T-helper 1 cell treated with Interleukin-12 subunit alpha and Interleukin-12 subunit beta and Interleukin-4 antibody, amounts not matched to agents 30 μg/mL and 1 μg/mL, for 36 hours (primary cell): ENCODE measurements at regions not wholly inside any gene's neighbourhood (a gene's known extent, or its start where the extent isn't known, plus 50 kb on each side); places are given as distances from the start of the nearest gene placed in this dataset.
"Not testable (repeated sequence)": the region's sequence is repeated elsewhere in the genome, so short reads cannot be mapped to it uniquely, and the experiment has no call there.

ENCODE experiments used
- H3K27ac Mint-ChIP-seq: one replicate; pipeline ENCODE4 v1.8.0; 2021; ENCODE audit warnings: mild to moderate bottlenecking, mixed read lengths
- H3K27me3 Mint-ChIP-seq: one replicate; pipeline ENCODE4 v1.8.0; 2021; ENCODE audit warnings: low read depth, mixed read lengths
- H3K36me3 Mint-ChIP-seq: one replicate; pipeline ENCODE4 v1.8.0; 2021; ENCODE audit warnings: low read depth, mixed read lengths
- H3K4me1 Mint-ChIP-seq: one replicate; pipeline ENCODE4 v1.8.0; 2021; ENCODE audit warnings: low read depth, mixed read lengths
- H3K4me3 Mint-ChIP-seq: one replicate; pipeline ENCODE4 v1.8.0; 2021; ENCODE audit warnings: mild to moderate bottlenecking, moderate library complexity, mixed read lengths
- H3K9me3 Mint-ChIP-seq: one replicate; pipeline ENCODE4 v1.8.0; 2021; ENCODE audit warnings: mixed read lengths

GRCh38 chr3:17820275-17820674 lies 77.8 kb upstream of the TBC1D5 start:
- Mint-ChIP-seq H3K27ac (no peak overlapping the region), H3K4me1 (no peaks in the 10 kb centered on the region), H3K36me3 (peaks cover 3% of the 10 kb centered on the region), H3K4me3 (no peak overlapping the region), H3K27me3 (peaks cover 9% of the 10 kb centered on the region), H3K9me3 (no peaks in the 10 kb centered on the region)

- H3K9me3 Mint-ChIP-seq, H3K4me3 Mint-ChIP-seq, H3K27me3 Mint-ChIP-seq: not testable (repeated sequence)
These were observed 75.5 kb upstream of the TBC1D5 start for GRCh38 chr3:17817973-17818372.

GRCh38 chr3:17817545-17817944 lies 75.1 kb upstream of the TBC1D5 start:
- Mint-ChIP-seq H3K4me1 (no peaks in the 10 kb centered on the region), H3K4me3 (no peak overlapping the region), H3K27me3 (peaks cover 4% of the 10 kb centered on the region), H3K36me3 (peaks cover 5% of the 10 kb centered on the region), H3K9me3 (peaks cover 5% of the 10 kb centered on the region), H3K27ac (no peak overlapping the region)

More at GRCh38 chr3:17817973-17818372, 75.5 kb upstream of the TBC1D5 start:
- H3K36me3 Mint-ChIP-seq, H3K27ac Mint-ChIP-seq, H3K4me1 Mint-ChIP-seq: not testable (repeated sequence)

- H3K9me3 Mint-ChIP-seq, H3K4me3 Mint-ChIP-seq, H3K27ac Mint-ChIP-seq, H3K36me3 Mint-ChIP-seq, H3K4me1 Mint-ChIP-seq, H3K27me3 Mint-ChIP-seq: not testable (repeated sequence)
These were observed 74.4 kb upstream of the TBC1D5 start for GRCh38 chr3:17816839-17817238.

- H3K4me1 Mint-ChIP-seq, H3K9me3 Mint-ChIP-seq, H3K36me3 Mint-ChIP-seq, H3K4me3 Mint-ChIP-seq, H3K27ac Mint-ChIP-seq: not testable (repeated sequence)
- H3K27me3 Mint-ChIP-seq: peaks cover 10% of the 10 kb centered on the region
These were observed 69.9 kb upstream of the TBC1D5 start for GRCh38 chr3:17812328-17812727.

- H3K36me3 Mint-ChIP-seq: peaks cover 4% of the 10 kb centered on the region
- no peak overlapping the region for H3K4me3 Mint-ChIP-seq
- H3K27me3 Mint-ChIP-seq: peaks cover 10% of the 10 kb centered on the region
- peaks cover 3% of the 10 kb centered on the region for H3K4me1 Mint-ChIP-seq
- H3K9me3 Mint-ChIP-seq: peaks cover 5% of the 10 kb centered on the region
- no peak overlapping the region for H3K27ac Mint-ChIP-seq
These were observed 69.2 kb upstream of the TBC1D5 start for GRCh38 chr3:17811646-17812045.

- no peak overlapping the region for H3K4me3 Mint-ChIP-seq
- H3K27ac Mint-ChIP-seq: no peak overlapping the region
- peaks cover 2% of the 10 kb centered on the region for H3K36me3 Mint-ChIP-seq
- peaks cover 7% of the 10 kb centered on the region for H3K4me1 Mint-ChIP-seq
- H3K27me3 Mint-ChIP-seq: peaks cover 10% of the 10 kb centered on the region
- peaks cover 5% of the 10 kb centered on the region for H3K9me3 Mint-ChIP-seq
These were observed 68.3 kb upstream of the TBC1D5 start for GRCh38 chr3:17810759-17811158.

GRCh38 chr3:17808994-17809393 lies 66.6 kb upstream of the TBC1D5 start:
- no peaks in the 10 kb centered on the region for H3K9me3 Mint-ChIP-seq
- no peak overlapping the region for H3K27ac Mint-ChIP-seq

GRCh38 chr3:17806876-17807275 lies 64.4 kb upstream of the TBC1D5 start:
- Mint-ChIP-seq H3K9me3 (no peaks in the 10 kb centered on the region), H3K27me3 (peaks cover 10% of the 10 kb centered on the region), H3K4me1 (peaks cover 7% of the 10 kb centered on the region), H3K27ac (no peak overlapping the region), H3K4me3 (no peak overlapping the region), H3K36me3 (no peaks in the 10 kb centered on the region)

More at GRCh38 chr3:17808994-17809393, 66.6 kb upstream of the TBC1D5 start:
- peaks cover 10% of the 10 kb centered on the region for H3K27me3 Mint-ChIP-seq
- H3K4me1 Mint-ChIP-seq: peaks cover 7% of the 10 kb centered on the region
- H3K36me3 Mint-ChIP-seq: peaks cover 2% of the 10 kb centered on the region
- no peak overlapping the region for H3K4me3 Mint-ChIP-seq

- H3K27me3 Mint-ChIP-seq: peaks cover 10% of the 10 kb centered on the region
- H3K4me1 Mint-ChIP-seq: peaks cover 7% of the 10 kb centered on the region
- no peak overlapping the region for H3K4me3 Mint-ChIP-seq
- no peaks in the 10 kb centered on the region for H3K36me3 Mint-ChIP-seq
- H3K27ac Mint-ChIP-seq: no peak overlapping the region
- H3K9me3 Mint-ChIP-seq: no peaks in the 10 kb centered on the region
These were observed 63.8 kb upstream of the TBC1D5 start for GRCh38 chr3:17806201-17806600.

- Mint-ChIP-seq H3K36me3 (no peaks in the 10 kb centered on the region), H3K9me3 (no peaks in the 10 kb centered on the region), H3K4me1 (peaks cover 7% of the 10 kb centered on the region), H3K4me3 (no peak overlapping the region), H3K27me3 (peaks cover 7% of the 10 kb centered on the region), H3K27ac (no peak overlapping the region)
These were observed 63.1 kb upstream of the TBC1D5 start for GRCh38 chr3:17805461-17805940.

- Mint-ChIP-seq H3K27me3 (no peaks in the 10 kb centered on the region), H3K9me3 (no peaks in the 10 kb centered on the region), H3K4me3 (no peak overlapping the region)
These were observed 60.5 kb upstream of the TBC1D5 start for GRCh38 chr3:17802950-17803349.

GRCh38 chr3:17801131-17801530 lies 58.7 kb upstream of the TBC1D5 start:
- Mint-ChIP-seq H3K27ac (no peak overlapping the region), H3K4me3 (no peak overlapping the region), H3K9me3 (no peaks in the 10 kb centered on the region), H3K36me3 (peaks cover 2% of the 10 kb centered on the region), H3K4me1 (peaks cover under 1% of the 10 kb centered on the region), H3K27me3 (no peaks in the 10 kb centered on the region)

More at GRCh38 chr3:17802950-17803349, 60.5 kb upstream of the TBC1D5 start:
- peaks cover 2% of the 10 kb centered on the region for H3K36me3 Mint-ChIP-seq
- peaks cover 7% of the 10 kb centered on the region for H3K4me1 Mint-ChIP-seq
- no peak overlapping the region for H3K27ac Mint-ChIP-seq

GRCh38 chr3:17800232-17800631 lies 57.8 kb upstream of the TBC1D5 start:
- Mint-ChIP-seq H3K27me3 (no peaks in the 10 kb centered on the region), H3K36me3 (peaks cover 2% of the 10 kb centered on the region), H3K4me1 (no peaks in the 10 kb centered on the region), H3K4me3 (no peak overlapping the region), H3K9me3 (no peaks in the 10 kb centered on the region), H3K27ac (no peak overlapping the region)

GRCh38 chr3:17799312-17799711 lies 56.9 kb upstream of the TBC1D5 start:
- Mint-ChIP-seq H3K4me1 (no peaks in the 10 kb centered on the region), H3K9me3 (no peaks in the 10 kb centered on the region), H3K27me3 (no peaks in the 10 kb centered on the region)

GRCh38 chr3:17798000-17798399 lies 55.6 kb upstream of the TBC1D5 start:
- no peak overlapping the region for H3K4me3 Mint-ChIP-seq
- H3K36me3 Mint-ChIP-seq: peaks cover 9% of the 10 kb centered on the region
- no peaks in the 10 kb centered on the region for H3K4me1 Mint-ChIP-seq
- no peak overlapping the region for H3K27ac Mint-ChIP-seq
- no peaks in the 10 kb centered on the region for H3K9me3 Mint-ChIP-seq
- no peaks in the 10 kb centered on the region for H3K27me3 Mint-ChIP-seq

More at GRCh38 chr3:17799312-17799711, 56.9 kb upstream of the TBC1D5 start:
- no peak overlapping the region for H3K27ac Mint-ChIP-seq
- H3K4me3 Mint-ChIP-seq: no peak overlapping the region
- H3K36me3 Mint-ChIP-seq: peaks cover 2% of the 10 kb centered on the region
